D341Med (cell line): ENCODE measurements at regions not wholly inside any gene's neighbourhood (a gene's known extent, or its start where the extent isn't known, plus 50 kb on each side); places are given as distances from the start of the nearest gene placed in this dataset.

Experiments used
- DNase-seq: peaks from one replicate; pipeline ENCODE4 v3.0.0; 2012; ENCODE audit warnings: low spot score

GRCh38 chr22:27391092-27391770 lies 410.3 kb downstream of the MN1 start:
- DNase-seq, result no peak

DNA sequence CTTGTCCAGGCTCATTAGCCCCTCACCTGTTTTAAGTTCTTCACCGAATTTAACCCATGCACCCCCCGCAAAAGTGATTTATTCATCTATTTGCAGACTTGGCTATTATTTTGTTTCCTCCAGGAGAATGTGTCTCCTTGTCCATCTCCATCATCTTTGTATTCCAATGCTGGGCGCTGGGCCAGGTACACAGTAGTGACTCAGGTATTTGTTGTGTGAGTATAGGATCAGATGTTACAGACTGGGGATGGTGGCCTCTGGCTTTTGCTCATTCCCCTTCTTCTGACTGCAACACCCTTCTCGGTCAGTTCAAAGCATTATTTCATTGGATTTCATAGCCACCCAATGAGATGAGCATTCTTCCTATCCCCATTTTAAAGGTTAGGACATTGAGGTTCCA lies 408.2 kb downstream of the MN1 start:
- no peak for DNase-seq

- no peak for DNase-seq
These were observed 406.7 kb downstream of the MN1 start for GRCh38 chr22:27394806-27395404.

- no peak for DNase-seq
These were observed 404.3 kb downstream of the MN1 start for GRCh38 chr22:27397036-27397953.

GRCh38 chr22:27397954-27398342 lies 403.6 kb downstream of the MN1 start:
- no peak for DNase-seq

DNA sequence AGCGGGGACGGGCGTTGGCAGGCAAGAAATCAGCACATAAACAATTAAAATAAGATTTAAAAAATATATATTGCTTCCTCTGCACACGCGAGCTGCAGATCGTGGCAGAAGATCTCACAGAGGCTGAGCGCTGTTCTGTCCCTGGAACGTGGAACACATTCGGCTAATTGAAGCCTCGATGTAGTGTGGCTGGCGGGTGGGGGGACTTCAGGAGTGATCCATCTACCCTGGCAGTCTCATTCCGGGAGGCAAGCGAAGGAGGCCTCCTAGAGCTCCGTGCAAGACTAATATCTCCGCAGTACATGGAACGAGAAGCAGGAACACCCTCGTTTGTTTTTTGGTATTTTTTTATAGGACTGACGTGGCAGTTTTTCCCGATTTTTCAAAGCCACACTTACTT lies 402.4 kb downstream of the MN1 start:
- DNase-seq, result no peak

DNA sequence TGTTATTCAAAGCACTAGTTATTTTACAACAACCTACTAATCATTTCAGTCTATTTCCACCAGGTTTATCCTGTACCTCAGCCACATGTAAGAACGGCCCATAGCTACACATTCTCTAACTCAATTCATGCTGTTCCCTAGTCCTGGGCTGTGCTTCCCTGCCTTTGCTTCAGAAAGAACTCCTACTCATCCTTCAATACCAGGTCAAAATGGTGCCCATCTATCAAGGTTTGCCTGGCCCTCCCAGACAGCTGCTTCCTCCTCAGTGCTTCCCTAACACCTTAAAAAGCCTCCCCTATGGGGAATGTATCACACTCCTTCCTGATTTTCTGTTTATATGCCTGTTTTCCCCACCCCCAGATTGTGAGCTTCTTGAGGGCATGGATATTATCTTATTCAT lies 400.7 kb downstream of the MN1 start:
- DNase-seq, result no peak

- DNase-seq, result no peak
These were observed 400.2 kb downstream of the MN1 start for GRCh38 chr22:27401321-27401720.

GRCh38 chr22:27404441-27404840 lies 397.1 kb downstream of the MN1 start:
- DNase-seq, result no peak

DNA sequence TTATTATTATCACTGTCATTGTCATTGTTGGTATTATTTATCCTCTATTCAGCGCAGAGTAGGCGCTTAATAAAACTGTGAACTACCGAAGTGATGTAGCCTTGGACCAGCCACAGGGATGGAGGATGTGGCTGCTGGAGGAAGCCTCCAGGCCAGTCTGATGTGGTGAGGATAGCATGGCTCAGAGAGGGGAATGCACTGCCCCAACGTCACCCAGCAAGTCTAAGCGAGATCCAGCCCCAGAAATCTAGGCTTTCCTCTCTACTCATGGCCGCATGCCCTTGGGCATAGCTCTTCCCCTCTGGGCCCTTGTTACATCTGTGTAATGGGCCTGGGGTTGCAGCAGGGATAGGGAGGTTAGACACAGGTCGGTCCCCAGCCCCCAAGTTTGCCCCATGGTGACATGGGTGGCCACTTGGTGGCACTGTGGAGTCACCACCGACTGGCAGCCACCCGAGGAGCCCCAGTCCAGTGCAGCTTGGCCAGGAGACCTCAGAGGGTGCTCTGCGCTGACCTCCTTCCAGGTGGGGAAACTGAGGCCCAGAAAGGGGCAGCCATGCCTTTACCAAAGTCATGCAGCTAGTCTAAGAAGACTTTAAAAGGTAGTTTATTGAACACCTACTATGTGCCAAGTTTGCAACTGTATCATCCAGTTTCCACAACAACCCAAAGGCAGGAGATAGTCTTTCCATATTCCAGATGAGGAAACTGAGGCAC lies 395.7 kb downstream of the MN1 start:
- DNase-seq, result peak; percentile 84

DNA sequence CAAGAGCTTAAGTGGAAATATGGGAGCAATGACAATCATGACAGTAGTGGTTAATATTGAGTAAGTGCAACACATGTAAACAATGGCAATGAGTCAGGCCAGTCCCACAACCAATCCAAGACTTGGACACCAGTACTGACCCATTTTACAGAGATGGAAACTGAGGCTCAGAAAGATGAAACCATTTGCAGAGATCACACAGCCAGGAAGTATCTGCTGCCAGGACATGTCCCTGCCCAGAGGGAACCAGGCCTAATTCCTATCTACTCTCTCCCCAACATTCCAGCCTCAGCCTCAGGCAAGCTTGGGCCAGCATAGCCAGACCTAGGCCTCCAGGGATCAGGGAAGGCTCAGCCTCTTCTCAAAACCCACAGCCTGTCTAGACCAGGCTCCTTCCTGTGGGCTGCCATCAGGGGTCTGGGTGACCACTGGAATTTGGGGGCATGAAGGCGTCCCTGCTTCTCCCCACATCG lies 395.1 kb downstream of the MN1 start:
- DNase-seq, result no peak

- DNase-seq, result no peak
These were observed 394.1 kb downstream of the MN1 start for GRCh38 chr22:27407369-27407985.

- DNase-seq, result no peak
These were observed 393.5 kb downstream of the MN1 start for GRCh38 chr22:27408068-27408467.

DNA sequence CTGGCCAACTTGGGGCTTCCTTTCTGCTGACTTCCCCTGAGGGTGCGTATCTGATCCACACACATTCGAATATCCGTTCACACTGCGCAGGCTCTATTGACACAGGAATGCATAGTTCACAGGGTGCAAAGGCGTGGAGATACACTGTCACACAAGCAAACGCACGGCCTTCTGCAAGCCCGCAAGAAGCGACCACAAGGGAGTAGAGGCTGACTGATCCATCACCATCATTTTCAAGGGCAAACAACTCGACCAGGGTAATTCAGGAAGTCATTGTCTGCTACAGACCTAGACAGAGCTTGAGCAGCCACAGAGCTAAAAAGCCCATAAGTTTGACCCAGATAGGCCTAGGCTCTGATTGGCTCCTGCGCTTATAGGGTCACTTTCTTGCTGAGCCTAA lies 392.3 kb downstream of the MN1 start:
- no peak for DNase-seq

DNA sequence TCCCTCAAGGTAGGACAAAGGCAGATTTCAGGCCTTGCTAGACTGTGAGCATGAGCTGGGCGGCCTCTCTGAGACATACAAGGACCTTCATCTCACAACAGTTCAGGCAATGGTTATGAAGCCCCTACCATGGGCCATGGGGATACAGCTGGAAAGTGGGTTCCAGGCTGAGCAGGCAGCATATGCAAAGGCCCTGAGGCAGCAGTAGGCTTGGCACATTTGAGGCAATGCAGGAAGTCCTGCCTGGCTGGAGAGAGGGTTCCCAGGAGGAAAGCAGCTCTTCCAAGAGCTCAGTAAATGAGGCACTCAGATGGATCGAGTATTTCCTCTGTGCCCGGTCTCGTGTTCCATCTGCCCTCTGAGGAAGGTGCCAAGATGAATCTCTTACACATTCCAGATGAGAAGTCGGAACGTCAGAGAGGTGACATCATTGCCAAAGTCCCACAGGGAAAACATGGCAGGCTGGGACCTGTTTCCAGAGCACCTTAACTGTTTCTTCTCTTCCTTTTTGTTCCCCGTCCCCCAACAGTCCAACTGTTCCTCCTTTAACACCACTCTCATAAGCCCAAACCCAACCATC lies 388.6 kb downstream of the MN1 start:
- DNase-seq, result no peak

DNA sequence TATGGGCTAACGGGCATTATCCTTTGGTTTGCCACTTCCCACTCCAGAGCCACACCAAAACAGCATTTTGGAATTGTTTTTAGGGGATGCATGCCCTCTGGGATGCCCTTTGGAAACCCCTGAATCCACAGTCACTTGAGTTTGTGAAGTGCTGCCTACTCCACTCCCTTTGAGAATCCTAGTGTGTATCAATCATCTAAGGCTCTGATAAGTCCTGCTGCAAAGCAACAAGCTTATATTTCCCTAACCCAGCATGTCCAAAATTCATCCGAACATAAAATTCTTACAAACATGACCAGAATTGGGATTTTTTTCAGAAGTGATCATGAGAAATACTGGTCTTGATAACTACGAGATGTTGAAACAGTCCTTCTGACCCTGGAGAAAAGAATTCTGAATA lies 387.9 kb downstream of the MN1 start:
- no peak for DNase-seq

DNA sequence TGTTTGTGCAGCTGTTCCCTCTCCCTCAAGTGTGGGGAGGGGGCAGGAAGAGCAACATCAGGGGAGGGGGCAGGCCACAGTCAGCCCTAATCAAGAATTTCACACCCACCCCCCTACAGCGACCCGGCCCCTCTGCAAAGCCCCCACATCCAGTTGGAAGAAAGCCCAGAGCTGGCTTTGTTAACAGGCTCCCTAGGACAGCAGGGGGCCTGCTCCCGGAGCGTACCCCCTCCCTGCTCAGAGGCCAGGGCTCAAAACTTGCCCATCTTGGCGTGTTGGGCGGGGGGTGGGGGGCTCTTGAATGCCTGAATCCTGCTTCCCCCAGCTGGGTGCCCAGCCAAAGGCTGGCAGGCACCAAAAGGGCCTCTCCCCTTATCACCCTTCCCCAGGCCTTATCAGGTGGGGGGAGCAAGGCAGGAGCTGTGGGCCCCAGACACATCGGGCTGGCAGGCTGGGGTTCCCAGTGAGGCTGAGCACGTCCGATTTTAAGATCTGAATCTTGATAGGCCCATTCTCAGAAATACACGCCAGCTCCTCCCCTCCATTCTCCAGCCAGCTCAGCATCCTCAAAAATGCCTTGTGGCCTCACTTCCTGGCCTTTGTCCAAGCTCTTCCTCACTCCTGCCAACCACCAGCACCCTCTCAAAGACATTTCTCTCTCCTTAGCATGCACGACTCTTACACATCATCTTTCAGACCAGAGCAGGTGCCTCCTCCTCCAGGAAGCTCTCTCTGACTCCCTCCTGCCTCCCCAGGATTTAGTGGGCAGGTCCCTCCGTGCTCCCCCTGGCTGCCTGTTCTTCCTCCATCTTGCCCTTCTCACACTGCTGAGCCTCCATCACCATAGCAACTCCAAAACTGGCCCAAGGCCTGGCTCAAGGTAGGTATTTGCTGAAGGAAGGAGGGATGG lies 384.8 kb downstream of the MN1 start:
- no peak for DNase-seq

DNA sequence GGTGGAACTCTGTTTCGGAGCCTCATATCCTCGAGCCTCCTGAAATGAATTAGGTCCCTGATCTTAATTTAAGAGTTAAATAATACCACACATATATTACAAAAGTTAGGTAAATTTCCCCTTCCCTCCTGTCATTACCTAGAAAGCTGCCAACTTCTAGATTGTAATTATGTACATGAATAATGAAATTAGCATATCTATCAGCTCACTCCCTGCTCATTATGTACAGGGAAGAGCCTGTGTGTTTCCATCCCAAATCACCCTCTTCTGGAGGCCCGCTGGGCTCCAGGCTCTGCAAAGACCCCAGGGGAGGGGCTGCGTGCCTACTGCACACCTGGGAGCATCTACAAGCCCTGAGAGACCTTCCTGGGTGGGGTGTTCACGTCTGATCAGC lies 384.1 kb downstream of the MN1 start:
- DNase-seq, result no peak

DNA sequence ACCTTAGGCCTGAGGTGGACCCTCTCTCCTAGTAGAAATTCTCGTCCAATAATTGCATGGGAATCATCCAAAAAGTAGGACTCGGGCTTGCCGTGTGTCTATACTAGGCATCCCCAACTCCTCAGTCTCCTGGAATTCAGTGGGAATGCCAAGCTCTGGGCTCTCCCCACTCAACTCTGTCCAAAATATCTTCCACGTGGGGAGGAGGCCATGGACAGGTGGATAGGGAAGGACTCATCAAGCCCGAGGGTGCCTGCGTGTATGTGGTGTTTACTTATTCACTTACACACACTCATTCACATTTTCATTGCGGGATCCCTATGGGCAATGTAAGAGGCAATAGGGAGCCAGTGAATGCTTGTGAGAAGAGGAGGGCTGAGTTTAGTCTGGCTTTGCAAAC lies 383.3 kb downstream of the MN1 start:
- DNase-seq, result no peak

DNA sequence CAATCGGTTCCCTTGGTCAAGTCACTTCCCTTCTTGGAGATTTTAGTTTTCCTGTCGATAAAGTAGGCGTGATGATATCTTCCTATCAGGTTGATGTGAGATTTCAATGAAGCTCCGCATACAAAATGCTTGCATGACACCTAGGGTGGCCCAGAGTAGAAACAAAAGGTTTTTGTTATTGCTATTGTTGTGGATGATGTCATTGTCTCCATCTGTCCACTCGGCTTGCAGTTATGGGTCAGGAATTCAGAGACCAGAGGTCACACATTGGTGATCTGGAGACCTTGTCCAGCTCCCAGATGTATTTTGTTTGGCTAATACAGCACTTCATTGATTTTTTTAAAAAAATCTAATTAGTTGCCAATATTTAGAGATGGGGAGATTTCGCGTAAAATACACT lies 382.1 kb downstream of the MN1 start:
- no peak for DNase-seq
